Naive thymus-derived CD4-positive, alpha-beta T cell (primary cell): ENCODE measurements at regions not wholly inside any gene's neighbourhood (a gene's known extent, or its start where the extent isn't known, plus 50 kb on each side); places are given as distances from the start of the nearest gene placed in this dataset.

ENCODE experiments used
- ATAC-seq: fragments of 150-1000 bp; cut with Tn5 transposase; 2 replicates; pipeline ENCODE4 v1.10.0; 2021; ENCODE audit warnings: mild to moderate bottlenecking, moderate library complexity
- CTCF ChIA-PET: fragments of 350-600 bp; sonication (Branson Sonifier 250); formaldehyde crosslinking; loops from one replicate; lab custom pipeline; 2021; ENCODE audit warnings: antibody characterized with exemption; lab: Charles Lee
- POLR2A ChIA-PET: fragments of 350-600 bp; sonication (Branson Sonifier 250); formaldehyde crosslinking; loops from one replicate; lab custom pipeline; 2021; ENCODE audit warnings: antibody characterized with exemption, inconsistent platforms; lab: Charles Lee
- DNase-seq, 9 donors: peaks; one replicate each; pipeline versions ENCODE4 v3.0.0 to v3.0.0-alpha.2; 2020 to 2022; ENCODE audit warnings: mixed read lengths in 1 of 9
- H3K27ac ChIP-seq: one replicate; pipeline ENCODE4 v1.7.0; 2013; ENCODE audit warnings: mild to moderate bottlenecking, low read depth, low read length, moderate library complexity
- H3K27me3 ChIP-seq, 2 donors: one replicate each; pipeline ENCODE4 v1.7.0; 2013; ENCODE audit warnings: low read length in 2 of 2, mild to moderate bottlenecking in 2 of 2, moderate library complexity in 2 of 2; ENCODE audit not compliant: control insufficient read depth in 2 of 2, insufficient read depth in 2 of 2
- H3K36me3 ChIP-seq, 3 experiments: 1 replicate in 2 of 3; 2 replicates in 1 of 3; pipeline ENCODE4 v1.7.0; 2013; ENCODE audit warnings: low read length in 3 of 3, mild to moderate bottlenecking in 3 of 3, moderate library complexity in 1 of 3; ENCODE audit not compliant: insufficient read depth in 3 of 3, control insufficient read depth in 2 of 3
- H3K4me1 ChIP-seq, 2 donors: one replicate each; pipeline ENCODE4 v1.7.0; 2013; ENCODE audit warnings: low read length in 2 of 2, mild to moderate bottlenecking in 2 of 2, moderate library complexity in 1 of 2; ENCODE audit not compliant: control insufficient read depth in 2 of 2, insufficient read depth in 2 of 2
- H3K4me3 ChIP-seq: 2 replicates; pipeline ENCODE4 v1.7.0; 2013; ENCODE audit warnings: mild to moderate bottlenecking, low read length
- H3K9me3 ChIP-seq, 3 experiments: 1 replicate in 2 of 3; 2 replicates in 1 of 3; pipeline ENCODE4 v1.7.0; 2013; ENCODE audit warnings: low read length in 3 of 3; ENCODE audit not compliant: control insufficient read depth in 2 of 3
- H3K27ac Mint-ChIP-seq, 9 donors: one replicate each; pipeline ENCODE4 v1.8.0; 2020 to 2022; ENCODE audit warnings: mixed read lengths in 9 of 9, mild to moderate bottlenecking in 8 of 9, moderate library complexity in 5 of 9, inconsistent platforms in 2 of 9
- H3K27me3 Mint-ChIP-seq, 5 donors: one replicate each; pipeline ENCODE4 v1.8.0; 2021 to 2022; ENCODE audit warnings: mixed read lengths in 5 of 5, mild to moderate bottlenecking in 1 of 5
- H3K36me3 Mint-ChIP-seq, 5 donors: one replicate each; pipeline ENCODE4 v1.8.0; 2020 to 2022; ENCODE audit warnings: mixed read lengths in 5 of 5, mild to moderate bottlenecking in 3 of 5, inconsistent platforms in 1 of 5
- H3K4me1 Mint-ChIP-seq, 7 donors: one replicate each; pipeline ENCODE4 v1.8.0; 2020 to 2022; ENCODE audit warnings: mixed read lengths in 7 of 7, mild to moderate bottlenecking in 3 of 7, inconsistent platforms in 1 of 7
- H3K4me3 Mint-ChIP-seq, 10 donors: one replicate each; pipeline ENCODE4 v1.8.0; 2020 to 2022; ENCODE audit warnings: mild to moderate bottlenecking in 10 of 10, mixed read lengths in 10 of 10, moderate library complexity in 6 of 10, inconsistent platforms in 2 of 10
- H3K9me3 Mint-ChIP-seq, 11 donors: one replicate each; pipeline ENCODE4 v1.8.0; 2020 to 2022; ENCODE audit warnings: mixed read lengths in 11 of 11, mild to moderate bottlenecking in 4 of 11, inconsistent platforms in 1 of 11, moderate library complexity in 1 of 11
- intact Hi-C, 2 donors: fragments of 100-400 bp; cut with micrococcal nuclease; formaldehyde crosslinking; loops; one replicate each; pipeline ENCODE4 v1.15.1; 2023

GRCh38 chr9:12289711-12290110, 403.5 kb upstream of the TYRP1 start:
- Histone ChIP-seq H3K4me1 (no peaks in the 10 kb centered on the region), H3K4me3 (no peak overlapping the region), H3K9me3 (no peaks in the 10 kb centered on the region), H3K27ac (no peak overlapping the region), H3K36me3 (no peaks in the 10 kb centered on the region), H3K27me3 (no peaks in the 10 kb centered on the region)
- no peaks in the 10 kb centered on the region for H3K4me1 Mint-ChIP-seq
- intact Hi-C loops = no loop called here
- H3K36me3 Mint-ChIP-seq = peaks cover 0 to 4% (median 0%) of the 10 kb centered on the region in 5 donors
- ChIA-PET CTCF (no interaction called here), POLR2A (no interaction called here)
- ATAC-seq (no peak), DNase-seq (no peak)
- peaks cover 0 to 19% (median 8%) of the 10 kb centered on the region in 11 donors for H3K9me3 Mint-ChIP-seq
- no peak overlapping the region for H3K4me3 Mint-ChIP-seq
- H3K27ac Mint-ChIP-seq = no peak overlapping the region
- H3K27me3 Mint-ChIP-seq = no peaks in the 10 kb centered on the region

DNA sequence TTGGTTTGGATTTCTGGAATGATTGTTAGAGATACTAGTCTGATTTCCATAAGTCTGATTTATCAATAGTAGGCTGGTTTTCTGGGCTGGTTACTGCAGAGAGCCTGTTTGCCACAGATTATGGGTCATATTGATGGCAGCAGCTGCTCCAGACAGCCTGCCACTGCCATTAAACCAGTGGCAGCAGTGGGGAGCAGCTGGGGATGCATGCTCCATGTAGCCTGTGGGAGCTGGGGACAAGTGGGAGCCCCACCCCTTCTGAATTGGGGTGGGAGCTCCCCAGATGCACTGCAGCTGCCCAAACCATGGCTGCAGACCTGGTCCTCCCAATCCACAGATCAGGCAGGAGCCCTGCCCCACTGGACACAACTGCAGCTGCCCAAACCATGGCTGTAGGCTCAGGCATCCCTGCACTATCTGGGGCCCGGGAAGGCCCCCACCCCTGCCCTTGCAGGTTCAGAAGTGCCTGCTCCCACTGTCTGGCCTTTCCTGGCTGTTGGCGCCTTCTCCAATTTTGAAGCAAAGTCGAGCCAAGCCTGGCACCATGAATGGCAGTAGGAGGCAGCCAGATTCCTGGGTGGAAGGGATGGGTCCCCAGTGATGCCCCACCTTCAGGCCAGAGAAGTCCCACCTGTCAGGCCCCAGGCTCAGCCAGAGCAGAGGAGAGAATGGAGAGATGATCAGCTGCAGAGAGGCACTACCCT, 402.9 kb upstream of the TYRP1 start:
- ChIA-PET POLR2A (no interaction called here), CTCF (no interaction called here)
- no peaks in the 10 kb centered on the region for H3K4me1 ChIP-seq
- H3K9me3 ChIP-seq = no peaks in the 10 kb centered on the region
- intact Hi-C loops = no loop called here
- ATAC-seq = no peak
- H3K36me3 ChIP-seq = no peaks in the 10 kb centered on the region
- peaks cover 0 to 4% (median 0%) of the 10 kb centered on the region in 5 donors for H3K36me3 Mint-ChIP-seq
- H3K4me1 Mint-ChIP-seq = no peaks in the 10 kb centered on the region
- no peak overlapping the region for H3K4me3 Mint-ChIP-seq
- H3K9me3 Mint-ChIP-seq = peaks cover 0 to 19% (median 8%) of the 10 kb centered on the region in 11 donors
- DNase-seq = no peak
- no peak overlapping the region for H3K27ac ChIP-seq
- H3K27ac Mint-ChIP-seq = no peak overlapping the region
- H3K27me3 Mint-ChIP-seq = no peaks in the 10 kb centered on the region
- H3K27me3 ChIP-seq = no peaks in the 10 kb centered on the region
- H3K4me3 ChIP-seq = no peak overlapping the region

- DNase-seq (no peak), ATAC-seq (no peak)
- intact Hi-C loops = no loop called here
- Histone ChIP-seq H3K4me1 (no peaks in the 10 kb centered on the region), H3K27me3 (no peaks in the 10 kb centered on the region), H3K9me3 (no peaks in the 10 kb centered on the region), H3K36me3 (no peaks in the 10 kb centered on the region), H3K4me3 (no peak overlapping the region), H3K27ac (no peak overlapping the region)
- Mint-ChIP-seq H3K27ac (no peak overlapping the region), H3K27me3 (no peaks in the 10 kb centered on the region), H3K9me3 (peaks cover 4 to 34% (median 8%) of the 10 kb centered on the region in 11 donors), H3K36me3 (no peaks in the 10 kb centered on the region), H3K4me1 (no peaks in the 10 kb centered on the region), H3K4me3 (no peak overlapping the region)
- ChIA-PET POLR2A (no interaction called here), CTCF (no interaction called here)
These were observed 388.0 kb upstream of the TYRP1 start for GRCh38 chr9:12305211-12305610.

DNA sequence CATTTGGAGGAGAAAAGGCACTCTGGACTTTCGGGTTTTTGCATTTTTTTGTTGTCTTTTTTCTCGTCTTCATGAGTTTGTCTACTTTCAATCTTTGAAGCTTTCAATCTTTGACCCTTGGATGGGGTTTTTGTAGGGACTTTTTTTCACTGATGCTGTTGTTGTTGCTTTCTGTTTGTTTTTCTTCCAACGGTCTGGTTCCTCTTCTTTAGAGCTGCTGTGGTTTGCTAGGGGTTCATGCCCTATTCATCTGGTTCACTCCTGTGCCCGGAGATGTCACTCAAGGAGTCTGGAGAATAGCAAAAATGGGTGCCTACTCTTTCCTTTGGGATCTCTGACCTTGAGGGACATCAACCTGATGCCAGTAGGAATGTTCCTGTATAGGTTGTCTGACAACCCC, 378.6 kb upstream of the TYRP1 start:
- no peak for ATAC-seq
- no peaks in the 10 kb centered on the region for H3K27me3 Mint-ChIP-seq
- POLR2A ChIA-PET = no interaction called here
- Histone ChIP-seq H3K4me3 (no peak overlapping the region), H3K27ac (no peak overlapping the region), H3K9me3 (peaks cover 0 to 6% (median 0%) of the 10 kb centered on the region in 3 experiments), H3K27me3 (no peaks in the 10 kb centered on the region), H3K4me1 (no peaks in the 10 kb centered on the region), H3K36me3 (no peaks in the 10 kb centered on the region)
- no peaks in the 10 kb centered on the region for H3K4me1 Mint-ChIP-seq
- intact Hi-C loops = no loop called here
- H3K4me3 Mint-ChIP-seq = no peak overlapping the region
- peaks cover 9 to 53% (median 28%) of the 10 kb centered on the region in 11 donors for H3K9me3 Mint-ChIP-seq
- H3K27ac Mint-ChIP-seq = no peak overlapping the region
- no peak for DNase-seq
- H3K36me3 Mint-ChIP-seq = peaks cover 0 to 4% (median 0%) of the 10 kb centered on the region in 5 donors
- CTCF ChIA-PET = no interaction called here

- H3K27ac ChIP-seq = no peak overlapping the region
- no peaks in the 10 kb centered on the region for H3K36me3 ChIP-seq
- peaks cover 0 to 6% (median 0%) of the 10 kb centered on the region in 3 experiments for H3K9me3 ChIP-seq
- Mint-ChIP-seq H3K4me1 (no peaks in the 10 kb centered on the region), H3K27me3 (no peaks in the 10 kb centered on the region), H3K27ac (no peak overlapping the region), H3K36me3 (peaks cover 0 to 4% (median 0%) of the 10 kb centered on the region in 5 donors), H3K9me3 (peaks cover 3 to 24% (median 8%) of the 10 kb centered on the region in 11 donors), H3K4me3 (no peak overlapping the region)
- ATAC-seq = no peak
- H3K4me1 ChIP-seq = no peaks in the 10 kb centered on the region
- DNase-seq = no peak
- H3K27me3 ChIP-seq = no peaks in the 10 kb centered on the region
- ChIA-PET CTCF (no interaction called here), POLR2A (no interaction called here)
- H3K4me3 ChIP-seq = no peak overlapping the region
- intact Hi-C loops = no loop called here
These were observed 374.2 kb upstream of the TYRP1 start for GRCh38 chr9:12318732-12319685.

- H3K27ac Mint-ChIP-seq = no peak overlapping the region
- ChIA-PET CTCF (no interaction called here), POLR2A (no interaction called here)
- H3K4me1 Mint-ChIP-seq = peaks cover 0 to 3% (median 0%) of the 10 kb centered on the region in 7 donors
- H3K36me3 Mint-ChIP-seq = no peaks in the 10 kb centered on the region
- Histone ChIP-seq H3K36me3 (no peaks in the 10 kb centered on the region), H3K27me3 (no peaks in the 10 kb centered on the region), H3K9me3 (no peaks in the 10 kb centered on the region), H3K4me1 (no peaks in the 10 kb centered on the region), H3K4me3 (no peak overlapping the region), H3K27ac (no peak overlapping the region)
- no peak for DNase-seq
- no peaks in the 10 kb centered on the region for H3K27me3 Mint-ChIP-seq
- H3K4me3 Mint-ChIP-seq = no peak overlapping the region
- intact Hi-C loops = no loop called here
- ATAC-seq = no peak
- peaks cover 0 to 19% (median 5%) of the 10 kb centered on the region in 11 donors for H3K9me3 Mint-ChIP-seq
These were observed 363.6 kb upstream of the TYRP1 start for GRCh38 chr9:12329623-12329985.
